ENCODE measurements at regions not wholly inside any gene's neighbourhood (a gene's known extent, or its start where the extent isn't known, plus 50 kb on each side); places are given as distances from the start of the nearest gene placed in this dataset.

GRCh38 chr9:13461414-13461991 is 182.0 kb upstream of the MPDZ start:
- TF ChIP-seq POLR2A (IDR thresholded peaks at IDR 0.05; ENCODE audit: low read depth, low read length) (no peak), CTCF (IDR thresholded peaks at IDR 0.05; ENCODE audit: extremely low read depth in 1 of 2, insufficient read depth in 1 of 2, low read depth in 1 of 2, low read length in 2 of 2) (no peak), MAX (IDR thresholded peaks at IDR 0.05; ENCODE audit: insufficient read depth, insufficient read length) (no peak), MYC (IDR thresholded peaks at IDR 0.05; ENCODE audit: low read depth, low read length) (no peak)

Data from endothelial cell of umbilical vein (primary cell).